ENCODE measurements at regions not wholly inside any gene's neighbourhood (a gene's known extent, or its start where the extent isn't known, plus 50 kb on each side); places are given as distances from the start of the nearest gene placed in this dataset.
"Not testable (repeated sequence)": the region's sequence is repeated elsewhere in the genome, so short reads cannot be mapped to it uniquely, and the experiment has no call there.

DNA sequence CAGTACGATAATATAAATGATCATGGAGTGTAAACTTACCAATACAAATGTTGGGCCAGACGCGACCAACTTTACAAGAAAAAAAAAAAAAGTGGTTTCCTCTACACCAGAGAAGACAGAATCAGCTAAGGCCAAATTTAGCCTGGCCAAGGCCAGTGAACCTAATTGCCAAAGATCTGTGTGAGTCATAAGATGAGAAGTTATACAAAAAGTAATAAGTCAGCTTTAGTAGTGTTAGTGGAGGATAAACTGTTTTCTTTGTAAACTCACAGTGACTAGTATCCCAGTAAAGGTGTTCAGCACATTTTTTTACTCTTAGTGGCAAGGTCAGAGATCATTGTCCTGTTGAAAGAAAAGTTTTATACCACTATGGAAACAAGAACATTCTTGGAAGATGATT lies 531.4 kb upstream of the TECRL start:
- no peak for DNase-seq

DNA sequence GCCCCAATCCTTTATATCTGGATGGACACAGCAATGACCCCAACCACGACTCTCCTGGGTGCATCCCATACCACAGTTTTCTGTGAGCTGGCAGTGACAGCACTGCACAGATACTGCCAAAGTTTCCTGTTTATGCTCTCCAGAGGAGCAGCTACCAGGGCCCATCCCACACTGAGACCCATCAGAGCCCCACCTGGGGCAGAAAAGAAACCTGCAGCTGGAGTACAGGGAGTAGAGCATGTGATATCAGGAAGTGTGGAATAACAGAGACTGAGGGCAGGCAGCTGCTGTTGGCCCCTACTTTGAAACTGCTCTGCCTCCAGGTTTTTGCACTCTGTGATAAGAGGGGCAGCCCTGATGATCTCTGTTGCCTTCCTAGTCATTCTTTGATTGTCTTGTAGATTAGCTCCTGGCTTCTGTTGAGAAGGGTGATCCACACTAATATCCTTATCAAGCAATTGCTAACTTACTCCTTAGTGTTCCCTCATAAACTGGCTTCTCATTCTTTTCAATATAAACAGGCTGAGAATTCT lies 526.3 kb upstream of the TECRL start:
- no peak for DNase-seq

DNA sequence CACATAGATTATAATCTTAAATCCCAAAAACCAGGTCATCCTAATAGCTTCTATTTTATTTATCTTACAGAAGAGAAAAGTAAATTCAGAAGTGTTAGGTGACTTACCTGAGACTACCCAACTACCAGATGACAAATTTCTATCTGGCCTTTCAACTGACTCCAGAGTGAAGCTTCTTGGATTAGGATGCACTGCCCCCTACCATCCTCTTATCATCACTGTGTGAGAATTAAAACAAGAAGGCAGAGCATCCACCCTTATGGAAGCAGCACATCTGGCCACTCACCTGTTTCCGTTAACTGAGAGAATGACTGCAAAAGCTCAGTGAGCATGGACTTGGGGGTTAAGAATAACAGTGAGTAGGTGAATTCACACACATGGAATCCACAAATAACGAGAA lies 502.6 kb upstream of the TECRL start:
- no peak for DNase-seq

DNA sequence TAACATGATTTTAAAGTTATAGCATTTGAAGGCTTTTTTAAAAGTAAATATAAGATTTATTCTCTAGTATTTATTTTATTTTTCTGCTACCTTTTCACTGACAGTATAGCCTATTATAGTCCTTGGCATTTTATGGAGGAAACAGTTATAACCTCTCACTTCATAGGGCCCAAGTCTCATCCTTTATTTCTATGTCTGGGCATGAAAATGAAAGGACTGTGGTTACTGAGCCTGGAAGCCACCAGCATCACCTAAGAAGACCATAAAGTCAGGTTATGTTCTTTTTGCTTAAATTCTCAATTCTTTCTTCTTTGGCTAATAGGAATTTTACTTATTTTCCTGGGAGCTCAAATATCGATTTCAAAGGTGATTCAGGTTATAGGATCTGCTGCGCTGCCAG lies 494.7 kb upstream of the TECRL start:
- DNase-seq: no peak

DNA sequence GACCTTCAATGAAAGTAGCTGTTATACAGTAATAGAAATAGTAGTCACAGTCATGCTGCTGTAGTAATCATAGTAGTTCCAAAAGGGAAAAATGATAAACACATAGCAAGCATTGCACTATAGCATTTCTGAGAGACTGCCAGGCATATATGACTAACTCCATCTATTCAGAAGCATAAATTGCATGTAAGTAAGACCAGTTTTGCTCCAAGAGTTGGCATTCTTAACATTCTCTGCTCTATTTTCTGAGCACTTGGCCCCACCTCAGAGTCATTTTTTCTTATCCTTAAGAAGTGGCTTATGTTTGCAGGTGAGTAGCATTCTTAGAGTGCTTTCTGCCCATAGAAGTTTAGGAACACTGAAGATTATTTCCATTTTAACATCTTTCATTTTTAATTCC lies 490.3 kb upstream of the TECRL start:
- DNase-seq: no peak

DNA sequence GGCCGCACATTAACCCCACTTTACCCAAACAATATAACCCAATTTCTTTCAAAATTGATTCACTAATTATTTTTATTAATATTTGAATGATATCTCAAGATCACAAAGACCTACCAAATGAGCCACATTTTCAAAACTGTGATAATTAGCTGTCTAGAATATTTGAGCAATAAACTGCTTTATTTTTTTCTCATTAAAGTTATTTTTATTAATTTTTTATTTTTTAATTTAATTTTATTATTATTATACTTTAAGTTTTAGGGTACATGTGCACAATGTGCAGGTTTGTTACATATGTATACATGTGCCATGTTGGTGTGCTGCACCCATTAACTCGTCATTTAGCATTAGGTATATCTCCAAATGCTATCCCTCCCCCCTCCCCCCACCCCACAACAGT lies 489.8 kb upstream of the TECRL start:
- DNase-seq: not testable (repeated sequence)

DNA sequence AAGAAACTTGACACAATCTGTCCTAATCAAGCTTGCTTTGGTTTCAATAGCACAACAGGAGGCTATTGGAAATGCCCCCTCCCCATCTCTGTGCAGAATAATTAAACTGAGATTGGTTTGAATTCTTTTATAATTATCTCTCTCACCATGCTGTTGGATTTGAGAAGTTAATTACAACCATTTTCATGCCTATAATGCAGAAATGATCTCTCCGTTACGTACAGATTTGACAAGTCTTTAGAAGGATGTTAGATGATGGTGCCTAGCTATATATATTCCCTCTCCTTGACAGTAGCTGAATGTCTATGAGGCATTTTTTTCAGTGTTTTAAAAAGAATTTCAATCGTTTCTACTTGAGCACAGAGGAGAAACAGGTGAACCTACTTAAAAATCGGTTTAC lies 488.4 kb upstream of the TECRL start:
- DNase-seq: no peak

DNA sequence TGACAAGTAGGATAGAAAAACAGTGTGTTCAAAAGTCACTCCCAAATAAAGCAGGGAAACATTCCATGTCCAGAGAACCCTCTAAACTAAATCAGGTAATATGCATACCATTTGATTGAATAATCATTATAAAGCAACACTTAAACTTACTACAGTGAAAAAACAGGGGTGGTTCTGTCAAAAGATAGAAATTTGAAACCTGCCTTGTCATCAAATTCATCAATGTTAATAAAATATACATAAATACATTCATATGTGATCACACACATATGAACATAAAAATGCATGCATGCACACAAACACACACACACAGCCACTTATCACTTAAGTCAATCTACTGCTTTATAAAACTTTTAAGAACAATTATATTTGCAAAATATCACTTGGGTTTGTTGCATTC lies 485.8 kb upstream of the TECRL start:
- DNase-seq: no peak

DNA sequence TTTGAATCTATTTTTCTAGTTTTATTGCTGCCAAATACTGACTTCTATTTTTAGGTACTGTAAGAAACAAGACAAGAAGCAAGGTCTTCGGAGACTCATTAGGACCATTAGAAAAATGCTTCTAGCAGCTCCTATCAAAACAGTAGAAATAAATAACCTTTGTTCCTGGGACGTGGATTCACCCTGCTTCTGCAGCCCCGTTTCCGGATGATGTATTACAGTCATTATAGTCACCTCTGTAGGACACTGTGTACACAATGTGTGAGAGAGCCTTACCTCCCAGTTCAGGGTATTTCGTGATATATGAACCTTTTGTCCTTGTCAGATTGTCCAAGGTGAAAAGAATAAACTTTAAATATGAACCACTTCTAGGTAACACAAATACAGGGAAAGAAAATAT lies 484.0 kb upstream of the TECRL start:
- DNase-seq: no peak

DNA sequence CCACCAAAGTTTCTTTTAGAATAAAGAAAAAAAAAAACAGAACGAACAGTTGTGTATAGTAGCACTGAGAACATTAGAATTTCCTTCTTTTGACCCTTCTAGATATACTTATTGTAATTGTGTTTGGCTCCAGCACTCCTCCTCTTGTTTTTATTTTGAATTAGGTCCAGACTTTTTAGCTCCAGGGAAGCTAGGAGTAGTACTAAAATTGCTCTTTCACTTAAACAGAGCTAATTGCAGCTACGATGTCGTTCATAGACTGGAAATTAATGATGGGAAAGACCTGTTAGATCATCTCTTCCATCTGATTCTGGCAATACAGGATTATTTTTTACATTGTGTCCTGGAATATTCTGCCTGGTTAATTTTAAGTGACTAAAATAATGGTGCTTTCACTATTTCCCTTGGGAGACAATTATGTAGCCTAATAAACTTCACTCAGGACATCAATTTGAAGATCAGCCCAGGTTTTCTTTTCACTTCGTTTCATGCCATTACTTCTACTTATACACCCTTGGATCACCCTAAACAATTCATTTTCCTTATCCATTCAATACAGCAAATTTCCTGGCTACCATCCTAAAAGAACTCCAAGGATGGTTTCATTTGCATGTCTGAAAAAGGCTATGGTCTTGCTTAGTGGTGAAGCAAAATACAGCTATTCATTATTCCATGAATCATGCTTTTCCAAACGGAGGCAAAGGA lies 480.8 kb upstream of the TECRL start:
- no peak for DNase-seq

DNA sequence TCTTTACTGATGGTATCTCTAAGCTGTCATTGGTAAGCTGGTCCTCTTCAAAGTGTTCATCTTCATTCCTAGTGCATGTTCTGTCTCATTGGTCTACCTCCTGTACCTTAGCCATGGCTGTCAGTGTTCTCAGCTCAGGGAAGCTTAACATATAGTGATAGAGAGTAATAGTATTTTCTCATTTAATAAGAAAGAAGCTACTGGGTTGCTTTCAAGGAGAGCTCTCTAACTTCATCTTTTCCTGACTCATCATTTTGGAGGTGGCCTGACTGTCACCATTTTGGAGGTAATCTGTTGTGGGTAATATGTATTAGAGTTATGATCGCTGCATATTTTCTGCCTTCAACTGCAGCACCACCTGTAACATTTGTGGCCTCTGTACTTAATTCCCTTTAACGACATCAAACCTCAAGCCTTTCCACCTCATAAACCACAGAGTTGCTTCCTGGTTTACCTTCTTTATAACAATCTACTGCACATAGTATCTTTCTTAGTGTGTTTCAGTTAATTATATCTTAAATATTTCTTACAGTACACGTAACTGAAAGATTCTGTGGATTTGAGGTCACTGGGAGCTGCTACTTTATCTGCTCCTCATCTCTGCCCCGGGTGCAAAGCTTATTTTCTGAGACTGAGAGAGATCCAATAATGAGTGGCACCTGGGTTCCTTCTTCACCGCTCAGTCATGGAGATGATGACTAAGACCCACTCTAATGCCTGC lies 474.0 kb upstream of the TECRL start:
- no peak for DNase-seq

DNA sequence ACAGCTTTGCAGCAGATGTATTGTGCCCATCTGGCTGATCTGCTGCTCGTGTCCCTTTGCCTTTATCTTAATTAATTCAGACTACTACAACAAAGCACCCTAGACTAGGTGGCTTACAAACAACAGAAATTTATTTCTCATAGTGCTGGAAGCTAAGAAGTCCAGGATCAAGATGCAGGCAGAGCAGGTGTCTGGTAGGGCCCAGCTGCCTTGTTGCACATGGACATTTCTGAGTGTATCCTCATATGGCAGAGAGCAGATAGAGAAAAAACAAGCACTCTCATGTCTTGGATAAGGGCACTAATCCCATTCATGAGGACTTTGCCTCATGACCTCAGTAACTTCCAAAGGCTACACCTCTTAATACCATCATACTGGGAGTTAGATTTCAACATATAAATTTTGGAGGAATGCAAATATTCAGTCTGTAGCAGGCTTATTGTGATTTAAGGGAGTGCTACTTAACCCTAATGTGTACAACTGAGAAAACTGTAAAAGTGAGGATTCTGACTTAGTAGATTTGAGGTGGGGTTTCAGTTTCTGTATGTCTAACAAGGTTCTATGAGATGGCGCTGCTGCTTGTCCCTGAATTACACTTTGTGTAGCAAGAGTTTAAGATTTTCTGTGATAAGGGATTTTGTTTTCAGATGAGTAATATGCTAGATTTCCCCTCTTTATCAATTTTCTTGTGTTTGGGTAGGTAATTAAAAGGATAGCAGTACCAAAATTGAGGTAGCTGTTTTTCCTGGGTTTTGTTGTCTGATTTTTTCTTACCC lies 473.2 kb upstream of the TECRL start:
- no peak for DNase-seq

DNA sequence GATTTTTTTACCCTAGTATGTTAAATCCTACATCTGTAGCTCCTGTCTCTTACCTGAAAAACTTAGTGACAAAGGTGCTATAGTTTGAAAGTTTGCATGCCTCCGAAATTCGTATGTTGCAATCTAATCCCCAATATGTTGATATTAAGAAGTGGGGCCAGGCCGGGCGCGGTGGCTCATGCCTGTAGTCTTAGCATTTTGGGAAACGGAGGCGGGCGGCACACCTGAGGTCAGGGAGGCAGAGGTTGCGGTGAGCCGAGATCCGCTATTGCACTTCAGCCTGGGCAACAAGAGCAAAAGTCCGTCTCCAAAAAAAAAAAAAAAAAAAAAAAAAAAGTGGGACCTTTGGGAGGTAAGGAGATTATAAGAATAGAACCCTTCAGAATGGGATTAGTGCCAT lies 471.3 kb upstream of the TECRL start:
- DNase-seq: no peak

DNA sequence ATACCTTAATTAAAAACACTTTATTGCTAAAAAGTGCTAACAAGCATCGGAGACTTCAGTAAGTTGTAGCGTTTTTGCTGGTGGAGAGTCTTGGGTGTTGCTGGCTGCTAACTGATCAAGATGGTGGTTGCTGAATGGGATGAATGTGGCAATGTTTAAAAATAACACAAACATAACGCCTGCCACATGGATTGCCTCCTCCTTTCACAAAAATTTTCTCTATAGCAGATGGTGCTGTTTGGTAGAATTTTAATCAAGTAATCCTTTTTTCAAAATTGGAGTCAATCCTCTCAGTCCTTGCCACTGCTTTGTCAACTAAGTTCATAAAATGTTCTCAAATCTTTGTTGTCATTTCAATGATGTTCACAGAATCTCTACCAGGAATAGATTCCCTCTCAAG lies 466.8 kb upstream of the TECRL start:
- DNase-seq: no peak

DNA sequence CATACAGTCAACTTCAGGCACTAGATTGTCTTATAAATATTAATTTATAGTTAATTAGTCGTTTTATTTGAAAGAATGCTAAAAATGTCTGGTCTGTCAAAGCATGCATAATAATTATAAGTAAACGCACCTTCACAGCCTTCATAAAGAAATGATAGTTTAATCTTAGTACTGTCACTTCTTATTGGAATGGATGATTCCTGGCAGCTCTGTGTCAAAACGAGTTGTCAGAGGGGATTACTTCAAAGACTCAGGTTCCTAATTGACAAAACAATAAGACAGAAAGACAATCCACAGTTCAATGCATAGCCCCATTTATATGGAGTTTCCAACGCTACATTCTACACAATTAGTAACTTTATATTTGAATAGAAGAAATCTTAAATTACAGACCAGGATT lies 461.3 kb upstream of the TECRL start:
- DNase-seq: no peak

DNA sequence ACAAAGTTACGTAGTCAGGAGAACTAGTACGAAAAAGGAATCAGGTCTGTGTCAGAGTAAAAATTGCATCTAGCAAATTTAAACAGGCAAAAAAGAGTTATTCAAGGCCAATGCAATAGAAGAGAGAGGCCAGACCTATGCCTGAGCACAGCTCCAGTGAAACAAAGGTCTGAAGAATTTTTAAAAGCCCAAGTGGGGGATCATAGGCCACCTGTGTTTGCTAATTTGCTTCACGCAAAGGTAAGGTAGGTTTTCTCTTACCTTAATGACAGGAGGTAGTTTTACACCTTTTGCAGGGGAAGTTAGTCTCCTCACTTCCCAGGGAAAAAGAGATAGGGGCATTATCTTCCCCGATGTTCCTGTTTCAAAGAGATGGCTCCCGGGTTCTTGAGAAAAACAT lies 448.6 kb upstream of the TECRL start:
- DNase-seq: no peak

DNA sequence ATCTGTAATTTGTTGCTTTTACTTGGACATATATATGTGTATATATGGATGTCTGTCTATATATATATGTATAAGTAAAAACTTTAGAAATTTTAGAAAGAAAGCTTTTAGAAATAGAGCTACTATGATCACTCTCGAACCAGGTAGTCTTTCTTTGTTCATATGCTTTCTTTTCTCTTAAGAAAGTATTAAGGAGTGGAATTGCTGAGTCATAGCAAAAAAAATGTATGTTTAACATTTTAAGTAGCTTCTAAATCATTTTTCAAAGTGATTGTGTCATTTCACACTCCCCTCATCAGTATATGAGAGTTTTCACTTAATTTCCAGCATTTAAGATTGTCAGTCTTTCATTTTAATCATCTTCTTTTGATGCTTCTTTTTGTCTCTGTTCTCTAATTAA lies 447.9 kb upstream of the TECRL start:
- DNase-seq: no peak

DNA sequence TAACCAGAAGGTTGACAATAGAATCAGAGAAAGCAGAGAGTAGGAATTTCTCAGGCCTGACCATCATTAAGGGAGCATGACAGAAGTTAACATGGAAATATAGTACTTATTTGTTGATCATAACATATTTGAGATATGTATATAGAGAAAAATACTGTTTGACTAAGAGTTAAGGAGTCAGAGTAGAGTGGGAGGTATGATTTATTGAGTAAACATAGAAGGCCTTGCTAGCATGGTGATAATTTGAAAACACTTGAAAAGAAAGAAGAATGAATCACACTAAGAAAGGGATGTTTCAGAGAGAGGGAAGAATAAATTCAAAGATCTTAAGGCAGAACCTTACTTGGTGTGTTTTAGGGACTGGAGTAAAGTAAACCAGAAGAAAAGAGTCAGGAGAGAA lies 437.2 kb upstream of the TECRL start:
- DNase-seq: no peak

DNA sequence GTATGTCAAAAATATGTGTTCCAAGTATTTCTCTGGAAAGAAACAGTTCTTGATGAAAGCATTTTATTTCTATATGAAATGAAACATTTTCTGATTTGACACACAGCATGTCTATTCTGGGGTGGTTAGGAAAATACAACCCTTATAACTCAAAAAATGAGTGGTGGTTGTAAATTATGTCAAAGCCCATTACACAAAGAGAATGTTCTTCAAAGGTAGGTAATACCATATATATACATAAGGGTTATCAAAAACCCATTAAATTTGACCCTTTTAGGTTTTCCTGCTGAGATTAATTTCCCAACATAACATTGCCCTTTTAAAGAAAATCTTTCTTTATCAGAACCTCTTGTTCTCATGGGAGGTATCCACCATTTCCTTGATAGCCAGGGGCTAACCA lies 420.5 kb upstream of the TECRL start:
- DNase-seq: no peak

DNA sequence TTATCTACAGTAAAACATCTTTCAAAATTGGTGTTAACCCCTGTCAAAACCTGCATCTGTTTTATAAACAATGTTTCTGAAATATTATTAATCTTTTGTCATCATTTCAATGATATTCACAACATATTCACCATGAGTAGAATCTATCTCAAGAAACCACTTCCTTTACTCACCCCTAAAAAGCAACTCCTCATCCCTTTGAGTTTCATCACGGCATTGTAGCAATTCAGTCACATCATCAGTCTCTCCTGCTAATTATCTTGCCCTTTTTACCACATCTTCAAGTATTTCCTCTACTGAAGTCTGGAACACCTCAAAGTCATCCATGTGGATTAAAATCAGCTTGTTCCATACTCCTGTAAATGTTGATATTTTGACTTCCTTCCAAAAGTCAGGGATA lies 415.3 kb upstream of the TECRL start:
- DNase-seq: no peak

DNA sequence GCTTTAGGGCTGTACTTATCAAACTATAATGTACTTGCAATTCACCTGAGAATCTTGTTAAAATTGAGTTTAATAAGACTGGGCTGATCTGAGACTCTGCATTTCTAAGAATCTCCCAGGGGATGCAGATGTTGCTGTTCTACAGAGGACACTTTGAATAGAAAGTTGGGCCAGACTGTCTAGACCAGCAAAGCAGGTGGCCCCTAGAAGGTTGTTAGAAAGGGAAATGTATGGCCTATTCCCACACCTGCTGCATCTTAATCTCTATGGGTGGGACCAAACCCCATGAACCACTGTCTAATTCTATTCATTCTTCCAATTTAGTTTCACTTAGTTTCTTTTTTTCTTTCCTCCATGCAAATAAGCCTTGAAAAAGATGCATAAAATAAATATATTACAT lies 413.2 kb upstream of the TECRL start:
- no peak for DNase-seq

DNA sequence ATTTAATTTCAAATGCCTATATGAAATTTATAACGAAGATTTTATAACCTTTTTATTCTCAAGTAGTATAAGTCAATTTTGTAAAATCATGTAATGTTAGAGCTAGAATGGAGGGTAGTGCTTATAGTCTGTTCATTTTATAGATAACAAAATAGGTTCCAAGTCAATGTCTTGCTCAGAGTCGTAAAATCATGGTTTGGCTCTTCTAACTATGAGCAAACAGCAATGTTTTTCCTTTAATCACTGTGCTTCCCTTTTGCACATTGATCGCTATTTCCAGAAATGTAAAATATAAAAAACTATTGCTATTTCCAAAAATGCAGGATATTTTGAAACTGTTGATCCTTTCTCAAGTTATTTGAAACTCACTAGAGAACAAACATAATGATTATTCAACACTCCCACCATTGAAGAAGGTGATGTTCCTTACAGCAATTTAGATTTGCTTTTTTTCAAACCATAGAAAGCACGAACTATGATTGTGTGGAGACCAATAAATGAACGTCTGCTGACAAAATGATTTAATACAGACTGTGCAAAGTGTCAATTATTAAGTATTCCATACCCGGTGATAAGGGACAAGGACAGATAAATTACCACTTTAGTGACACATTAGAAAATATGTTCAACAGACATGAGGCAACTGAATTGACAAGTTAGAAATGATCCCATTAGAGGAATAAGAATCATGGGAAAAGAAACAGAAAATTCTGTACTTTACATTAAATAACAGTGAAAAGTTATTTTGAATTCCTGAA lies 412.1 kb upstream of the TECRL start:
- DNase-seq: no peak

DNA sequence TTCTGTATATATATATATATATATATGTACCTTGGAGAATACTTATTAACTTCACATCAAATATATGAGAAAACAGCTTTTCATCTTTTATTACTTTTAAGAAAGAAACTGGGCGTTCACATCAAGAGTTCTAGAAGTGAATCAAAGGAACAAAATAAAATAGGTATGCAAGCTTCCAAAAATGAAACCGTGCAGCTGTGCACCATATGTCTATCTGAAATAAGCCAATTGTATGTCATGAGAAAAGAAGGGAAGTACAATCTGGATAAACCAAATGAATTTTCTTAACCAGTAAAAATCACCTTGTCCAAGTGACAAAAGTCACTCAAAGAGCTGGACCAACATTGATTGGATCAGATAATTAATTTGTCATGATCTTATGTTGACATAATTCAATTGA lies 405.4 kb upstream of the TECRL start:
- no peak for DNase-seq
